DND-41 (cell line): ENCODE measurements at regions not wholly inside any gene's neighbourhood (a gene's known extent, or its start where the extent isn't known, plus 50 kb on each side); places are given as distances from the start of the nearest gene placed in this dataset.

Source experiments
- EZH2 ChIP-seq: IDR thresholded peaks from 3 replicates; pipeline ENCODE4 v1.6.1; 2012; ENCODE audit warnings: borderline replicate concordance, low read depth, mild to moderate bottlenecking, moderate library complexity, low read length, inconsistent platforms; ENCODE audit not compliant: severe bottlenecking
- TF ChIP-seq, protein P1 (sequence below): IDR thresholded peaks from 2 replicates; pipeline ENCODE4 v1.5.1; 2012; ENCODE audit warnings: borderline replicate concordance, low read length, moderate library complexity, mild to moderate bottlenecking; ENCODE audit not compliant: poor library complexity, severe bottlenecking; ENCODE audit errors: extremely low read depth

DNA sequence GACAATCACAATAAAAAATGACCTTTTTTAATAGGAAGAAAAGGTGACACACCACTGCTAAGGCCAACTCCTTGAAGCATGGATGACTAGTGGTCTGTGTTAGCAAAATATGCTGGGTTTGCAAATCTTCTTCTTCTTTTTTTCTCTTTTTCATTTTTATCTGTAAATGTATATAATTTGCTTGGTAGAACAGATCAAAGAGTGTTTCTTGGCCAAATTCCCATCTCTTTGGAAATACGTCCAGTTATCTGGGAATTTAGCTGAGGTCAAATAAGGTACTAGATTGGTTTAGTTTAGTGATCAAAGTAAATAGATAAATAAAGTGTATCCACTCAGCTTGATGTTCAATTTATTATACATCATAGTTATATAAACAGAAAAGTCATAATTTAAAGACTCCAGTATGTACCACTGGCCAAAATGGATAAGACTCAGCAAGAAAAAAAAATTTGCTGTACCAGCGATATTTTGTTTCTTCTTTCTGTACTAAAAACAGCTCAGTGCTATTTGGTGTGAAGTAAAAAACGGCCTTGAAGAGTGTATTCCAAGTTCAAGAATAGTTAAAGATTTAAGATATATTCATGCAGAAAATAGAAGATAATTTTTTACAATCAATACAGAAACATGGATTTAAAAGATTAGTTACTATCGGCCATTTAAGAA lies 738.6 kb upstream of the PIK3C3 start:
- TF ChIP-seq EZH2 = no peak
- TF ChIP-seq, protein P1, sequence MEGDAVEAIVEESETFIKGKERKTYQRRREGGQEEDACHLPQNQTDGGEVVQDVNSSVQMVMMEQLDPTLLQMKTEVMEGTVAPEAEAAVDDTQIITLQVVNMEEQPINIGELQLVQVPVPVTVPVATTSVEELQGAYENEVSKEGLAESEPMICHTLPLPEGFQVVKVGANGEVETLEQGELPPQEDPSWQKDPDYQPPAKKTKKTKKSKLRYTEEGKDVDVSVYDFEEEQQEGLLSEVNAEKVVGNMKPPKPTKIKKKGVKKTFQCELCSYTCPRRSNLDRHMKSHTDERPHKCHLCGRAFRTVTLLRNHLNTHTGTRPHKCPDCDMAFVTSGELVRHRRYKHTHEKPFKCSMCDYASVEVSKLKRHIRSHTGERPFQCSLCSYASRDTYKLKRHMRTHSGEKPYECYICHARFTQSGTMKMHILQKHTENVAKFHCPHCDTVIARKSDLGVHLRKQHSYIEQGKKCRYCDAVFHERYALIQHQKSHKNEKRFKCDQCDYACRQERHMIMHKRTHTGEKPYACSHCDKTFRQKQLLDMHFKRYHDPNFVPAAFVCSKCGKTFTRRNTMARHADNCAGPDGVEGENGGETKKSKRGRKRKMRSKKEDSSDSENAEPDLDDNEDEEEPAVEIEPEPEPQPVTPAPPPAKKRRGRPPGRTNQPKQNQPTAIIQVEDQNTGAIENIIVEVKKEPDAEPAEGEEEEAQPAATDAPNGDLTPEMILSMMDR = no peak
